Hepatocyte (in vitro differentiated cells): ENCODE measurements at regions not wholly inside any gene's neighbourhood (a gene's known extent, or its start where the extent isn't known, plus 50 kb on each side); places are given as distances from the start of the nearest gene placed in this dataset.

Experiments used
- DNase-seq: peaks from one replicate; pipeline ENCODE4 v3.0.0-alpha.2; 2016; ENCODE audit warnings: low spot score
- H2AFZ ChIP-seq: fragments of 200-600 bp; sonication (generic); 2 replicates; pipeline ENCODE4 v1.6.0; 2016; ENCODE audit warnings: antibody characterized with exemption, mild to moderate bottlenecking
- H3K27ac ChIP-seq: fragments of 200-600 bp; sonication (generic); 2 replicates; pipeline ENCODE4 v1.5.1; 2016; ENCODE audit warnings: mild to moderate bottlenecking
- H3K27me3 ChIP-seq: fragments of 200-600 bp; sonication (generic); 2 replicates; pipeline ENCODE4 v1.6.1; 2016
- H3K36me3 ChIP-seq: fragments of 200-600 bp; sonication (generic); replicated peaks from 2 replicates; pipeline ENCODE4 v1.5.1; 2016; ENCODE audit warnings: low read depth; ENCODE audit not compliant: insufficient read depth
- H3K4me1 ChIP-seq: fragments of 200-600 bp; sonication (generic); 2 replicates; pipeline ENCODE4 v1.5.1; 2016; ENCODE audit warnings: mild to moderate bottlenecking, moderate library complexity; ENCODE audit not compliant: insufficient read depth
- H3K4me2 ChIP-seq: fragments of 200-600 bp; sonication (generic); 2 replicates; pipeline ENCODE4 v1.6.0; 2016
- H3K4me3 ChIP-seq: fragments of 200-600 bp; sonication (generic); 2 replicates; pipeline ENCODE4 v1.5.1; 2016; ENCODE audit warnings: mild to moderate bottlenecking
- H3K79me2 ChIP-seq: fragments of 200-600 bp; sonication (generic); 2 replicates; pipeline ENCODE4 v1.6.0; 2017; ENCODE audit warnings: mild to moderate bottlenecking
- H3K9me2 ChIP-seq: fragments of 200-600 bp; sonication (generic); replicated peaks from 2 replicates; pipeline ENCODE4 v1.6.0; 2017; ENCODE audit warnings: mild to moderate bottlenecking; ENCODE audit not compliant: insufficient read depth
- H3K9me3 ChIP-seq: fragments of 200-600 bp; sonication (generic); 2 replicates; pipeline ENCODE4 v1.5.1; 2016; ENCODE audit warnings: low read depth, mild to moderate bottlenecking
- H4K20me1 ChIP-seq: fragments of 200-600 bp; sonication (generic); 2 replicates; pipeline ENCODE4 v1.6.0; 2016; ENCODE audit warnings: mild to moderate bottlenecking; ENCODE audit not compliant: insufficient read depth, poor library complexity, severe bottlenecking
- EZH2 ChIP-seq: fragments of 200-600 bp; sonication (generic); IDR thresholded peaks from 2 replicates; pipeline ENCODE4 v1.6.1; 2016; ENCODE audit warnings: antibody characterized with exemption, mild to moderate bottlenecking, borderline replicate concordance
- EZH2phosphoT487 ChIP-seq: fragments of 200-600 bp; sonication (generic); IDR thresholded peaks from one replicate; pipeline ENCODE4 v1.6.1; 2018; ENCODE audit warnings: antibody characterized with exemption, mild to moderate bottlenecking, low read depth, moderate library complexity; ENCODE audit not compliant: unreplicated experiment, severe bottlenecking
- WGBS: methylation state at CpG from one replicate; pipeline ENCODE4 v1.1.6; 2016; ENCODE audit warnings: low lambda C conversion rate; ENCODE audit errors: missing lambda C conversion rate; 5-methylcytosine and 5-hydroxymethylcytosine counted together
- TF ChIP-seq, protein P1 (sequence below): fragments of 200-600 bp; sonication (generic); IDR thresholded peaks from 2 replicates; pipeline ENCODE4 v1.5.1; 2016; ENCODE audit warnings: antibody characterized with exemption, mild to moderate bottlenecking; ENCODE audit not compliant: poor library complexity

DNA sequence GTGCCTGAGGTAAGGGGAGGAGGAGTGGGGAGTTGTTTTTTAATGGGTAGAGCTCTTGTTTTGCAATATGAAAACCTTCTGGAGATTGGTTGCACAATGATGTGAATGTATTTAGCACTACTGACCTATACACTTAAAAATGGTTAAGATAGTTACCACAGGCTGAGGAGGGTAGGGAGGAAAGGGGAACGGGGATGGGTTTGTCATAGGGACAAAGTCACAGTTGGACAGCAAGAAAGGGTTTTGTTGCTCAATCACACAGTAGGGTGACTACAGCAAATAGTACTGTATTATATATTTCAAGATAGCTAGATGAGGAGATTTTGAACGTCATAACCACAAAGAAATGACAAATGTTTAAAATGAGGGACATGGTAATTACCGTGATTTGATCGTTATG, 1562.4 kb downstream of the AACS start:
- H3K4me3 ChIP-seq = no peak overlapping the region
- H3K4me1 ChIP-seq = no peaks in the 10 kb centered on the region
- no peak overlapping the region for H2AFZ ChIP-seq
- DNase-seq = no peak
- H3K9me3 ChIP-seq = no peaks in the 10 kb centered on the region
- no peaks in the 10 kb centered on the region for H3K27me3 ChIP-seq
- H3K27ac ChIP-seq = no peak overlapping the region
- H3K36me3 ChIP-seq = no peaks in the 10 kb centered on the region
- TF ChIP-seq, protein P1, sequence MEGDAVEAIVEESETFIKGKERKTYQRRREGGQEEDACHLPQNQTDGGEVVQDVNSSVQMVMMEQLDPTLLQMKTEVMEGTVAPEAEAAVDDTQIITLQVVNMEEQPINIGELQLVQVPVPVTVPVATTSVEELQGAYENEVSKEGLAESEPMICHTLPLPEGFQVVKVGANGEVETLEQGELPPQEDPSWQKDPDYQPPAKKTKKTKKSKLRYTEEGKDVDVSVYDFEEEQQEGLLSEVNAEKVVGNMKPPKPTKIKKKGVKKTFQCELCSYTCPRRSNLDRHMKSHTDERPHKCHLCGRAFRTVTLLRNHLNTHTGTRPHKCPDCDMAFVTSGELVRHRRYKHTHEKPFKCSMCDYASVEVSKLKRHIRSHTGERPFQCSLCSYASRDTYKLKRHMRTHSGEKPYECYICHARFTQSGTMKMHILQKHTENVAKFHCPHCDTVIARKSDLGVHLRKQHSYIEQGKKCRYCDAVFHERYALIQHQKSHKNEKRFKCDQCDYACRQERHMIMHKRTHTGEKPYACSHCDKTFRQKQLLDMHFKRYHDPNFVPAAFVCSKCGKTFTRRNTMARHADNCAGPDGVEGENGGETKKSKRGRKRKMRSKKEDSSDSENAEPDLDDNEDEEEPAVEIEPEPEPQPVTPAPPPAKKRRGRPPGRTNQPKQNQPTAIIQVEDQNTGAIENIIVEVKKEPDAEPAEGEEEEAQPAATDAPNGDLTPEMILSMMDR = no peak
- TF ChIP-seq EZH2phosphoT487 (no peak), EZH2 (no peak)
- H3K9me2 ChIP-seq = no peaks in the 10 kb centered on the region
- H3K4me2 ChIP-seq = no peak overlapping the region
- no peaks in the 10 kb centered on the region for H4K20me1 ChIP-seq
- WGBS = 57% methylated on average over 4 of the region's 4 CpGs
- no peaks in the 10 kb centered on the region for H3K79me2 ChIP-seq

DNA sequence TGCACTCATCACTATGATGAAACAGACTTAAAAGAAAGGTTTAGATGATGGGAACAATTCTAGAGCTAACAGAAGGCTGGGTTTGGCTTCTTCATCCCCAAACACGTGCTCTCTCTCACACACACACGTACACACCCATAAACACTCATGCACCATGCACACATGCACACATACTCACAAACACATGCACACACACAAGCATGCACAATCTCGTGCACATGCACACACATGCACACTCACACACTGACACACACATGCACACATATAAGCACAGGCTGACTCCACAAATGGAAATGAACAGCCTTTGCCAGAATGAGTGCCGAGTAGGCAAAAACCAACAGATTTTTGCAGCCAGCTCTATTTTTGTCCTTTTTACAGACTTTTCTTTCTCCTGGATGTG, 1571.6 kb downstream of the AACS start:
- WGBS = 73% methylated on average over 4 of the region's 4 CpGs
- Histone ChIP-seq H3K9me2 (no peaks in the 10 kb centered on the region), H2AFZ (no peak overlapping the region), H4K20me1 (no peaks in the 10 kb centered on the region), H3K4me3 (no peak overlapping the region), H3K4me2 (no peak overlapping the region), H3K9me3 (no peaks in the 10 kb centered on the region), H3K4me1 (no peaks in the 10 kb centered on the region), H3K27me3 (no peaks in the 10 kb centered on the region), H3K36me3 (no peaks in the 10 kb centered on the region), H3K79me2 (no peaks in the 10 kb centered on the region), H3K27ac (no peak overlapping the region)
- TF ChIP-seq EZH2 = no peak
- TF ChIP-seq, protein P1 = no peak
- no peak for TF ChIP-seq EZH2phosphoT487
- no peak for DNase-seq

DNA sequence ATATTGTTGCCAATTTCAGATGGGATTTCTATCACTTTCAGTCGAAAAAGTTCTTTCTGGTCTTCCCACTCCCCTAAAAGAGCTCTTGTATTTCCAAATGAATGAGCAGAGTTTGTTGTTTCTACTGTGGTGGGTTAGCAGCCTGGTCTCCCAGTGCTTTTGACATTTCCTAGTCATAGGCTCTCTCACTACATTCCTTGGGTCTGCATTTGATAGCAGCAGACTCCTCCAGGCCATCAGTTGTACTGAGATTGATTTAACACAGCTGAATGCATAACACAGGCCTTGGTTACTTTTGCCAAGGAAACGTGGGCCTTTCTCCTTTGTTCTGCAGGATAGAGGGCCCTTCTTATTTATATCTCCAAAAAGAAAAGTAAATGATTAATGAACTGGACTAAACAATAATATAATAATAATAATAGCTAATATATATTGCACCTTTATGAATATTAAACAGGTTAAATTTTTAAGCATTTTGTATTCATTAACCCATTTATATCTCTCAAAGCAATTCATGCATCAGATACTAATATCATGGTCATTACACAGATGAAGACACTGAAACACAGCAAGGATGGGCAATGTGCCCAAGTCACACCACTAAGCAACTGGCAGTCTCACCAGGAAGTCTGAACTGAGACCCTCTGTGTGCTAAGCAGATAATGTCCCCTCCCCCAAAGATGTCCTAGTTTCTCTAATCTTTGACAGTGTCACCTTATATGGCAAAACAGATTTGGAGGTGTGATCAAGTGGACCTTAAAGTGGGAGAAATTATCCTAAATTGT, 1579.2 kb downstream of the AACS start:
- Histone ChIP-seq H3K4me1 (no peaks in the 10 kb centered on the region), H3K4me3 (no peak overlapping the region), H3K27ac (no peak overlapping the region), H3K27me3 (no peaks in the 10 kb centered on the region), H3K79me2 (no peaks in the 10 kb centered on the region), H3K9me2 (no peaks in the 10 kb centered on the region), H4K20me1 (no peaks in the 10 kb centered on the region), H2AFZ (no peak overlapping the region), H3K4me2 (no peak overlapping the region), H3K9me3 (no peaks in the 10 kb centered on the region), H3K36me3 (no peaks in the 10 kb centered on the region)
- no peak for DNase-seq
- TF ChIP-seq EZH2 (no peak), EZH2phosphoT487 (no peak)
- TF ChIP-seq, protein P1 = no peak
- WGBS = 63% methylated on average over 2 of the region's 2 CpGs
